ENCODE measurements at regions not wholly inside any gene's neighbourhood (a gene's known extent, or its start where the extent isn't known, plus 50 kb on each side); places are given as distances from the start of the nearest gene placed in this dataset.

DNA sequence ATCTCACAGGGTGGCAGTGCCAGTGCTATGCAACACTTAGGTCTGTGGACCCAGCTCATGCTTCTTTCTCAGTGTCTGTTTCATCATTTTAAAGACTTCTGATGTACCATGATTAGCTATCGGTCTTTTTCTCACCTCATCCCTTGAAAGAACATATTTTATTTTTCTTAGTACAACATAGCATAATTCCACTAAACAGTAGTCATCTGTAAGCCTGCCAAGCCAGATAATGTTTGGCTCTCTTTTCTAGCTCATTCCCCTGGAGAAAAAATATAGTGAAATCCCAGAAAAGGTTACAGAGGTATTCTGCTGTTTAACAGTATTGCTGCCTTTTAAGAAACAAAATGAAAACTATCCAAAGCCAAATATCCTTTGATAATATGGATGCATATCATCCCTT lies 177.0 kb upstream of the MMS22L start:
- Histone ChIP-seq H3K9me2 (replicated peaks; ENCODE audit: insufficient read depth, low read length) (no peaks in the 10 kb centered on the region), H3F3A (ENCODE audit: insufficient read depth) (no peaks in the 10 kb centered on the region), H3K36me3 (ENCODE audit: low read length) (no peaks in the 10 kb centered on the region), H3K4me3 (ENCODE audit: insufficient read depth, low read length, poor library complexity, severe bottlenecking) (no peak overlapping the region), H3K79me2 (ENCODE audit: insufficient read depth, low read length) (no peaks in the 10 kb centered on the region), H3K27me3 (ENCODE audit: low read length) (no peaks in the 10 kb centered on the region), H2AFZ (ENCODE audit: low read depth, low read length, severe bottlenecking) (no peak overlapping the region), H3K4me2 (ENCODE audit: low read depth, low read length, poor library complexity, severe bottlenecking) (no peak overlapping the region), H3K27ac (ENCODE audit: low read depth, low read length) (no peak overlapping the region), H4K20me1 (ENCODE audit: low read depth, low read length) (no peaks in the 10 kb centered on the region), H3K9ac (ENCODE audit: low read length) (no peak overlapping the region), H3K9me3 (ENCODE audit: insufficient read depth, low read length) (no peaks in the 10 kb centered on the region)
- TF ChIP-seq, protein P1, sequence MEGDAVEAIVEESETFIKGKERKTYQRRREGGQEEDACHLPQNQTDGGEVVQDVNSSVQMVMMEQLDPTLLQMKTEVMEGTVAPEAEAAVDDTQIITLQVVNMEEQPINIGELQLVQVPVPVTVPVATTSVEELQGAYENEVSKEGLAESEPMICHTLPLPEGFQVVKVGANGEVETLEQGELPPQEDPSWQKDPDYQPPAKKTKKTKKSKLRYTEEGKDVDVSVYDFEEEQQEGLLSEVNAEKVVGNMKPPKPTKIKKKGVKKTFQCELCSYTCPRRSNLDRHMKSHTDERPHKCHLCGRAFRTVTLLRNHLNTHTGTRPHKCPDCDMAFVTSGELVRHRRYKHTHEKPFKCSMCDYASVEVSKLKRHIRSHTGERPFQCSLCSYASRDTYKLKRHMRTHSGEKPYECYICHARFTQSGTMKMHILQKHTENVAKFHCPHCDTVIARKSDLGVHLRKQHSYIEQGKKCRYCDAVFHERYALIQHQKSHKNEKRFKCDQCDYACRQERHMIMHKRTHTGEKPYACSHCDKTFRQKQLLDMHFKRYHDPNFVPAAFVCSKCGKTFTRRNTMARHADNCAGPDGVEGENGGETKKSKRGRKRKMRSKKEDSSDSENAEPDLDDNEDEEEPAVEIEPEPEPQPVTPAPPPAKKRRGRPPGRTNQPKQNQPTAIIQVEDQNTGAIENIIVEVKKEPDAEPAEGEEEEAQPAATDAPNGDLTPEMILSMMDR (IDR thresholded peaks at IDR 0.05; ENCODE audit: insufficient read depth, low read length, poor library complexity, severe bottlenecking), result no peak
- TF ChIP-seq EZH2phosphoT487 (conservative IDR thresholded peaks at IDR 0.05; ENCODE audit: low read length), result no peak

DNA sequence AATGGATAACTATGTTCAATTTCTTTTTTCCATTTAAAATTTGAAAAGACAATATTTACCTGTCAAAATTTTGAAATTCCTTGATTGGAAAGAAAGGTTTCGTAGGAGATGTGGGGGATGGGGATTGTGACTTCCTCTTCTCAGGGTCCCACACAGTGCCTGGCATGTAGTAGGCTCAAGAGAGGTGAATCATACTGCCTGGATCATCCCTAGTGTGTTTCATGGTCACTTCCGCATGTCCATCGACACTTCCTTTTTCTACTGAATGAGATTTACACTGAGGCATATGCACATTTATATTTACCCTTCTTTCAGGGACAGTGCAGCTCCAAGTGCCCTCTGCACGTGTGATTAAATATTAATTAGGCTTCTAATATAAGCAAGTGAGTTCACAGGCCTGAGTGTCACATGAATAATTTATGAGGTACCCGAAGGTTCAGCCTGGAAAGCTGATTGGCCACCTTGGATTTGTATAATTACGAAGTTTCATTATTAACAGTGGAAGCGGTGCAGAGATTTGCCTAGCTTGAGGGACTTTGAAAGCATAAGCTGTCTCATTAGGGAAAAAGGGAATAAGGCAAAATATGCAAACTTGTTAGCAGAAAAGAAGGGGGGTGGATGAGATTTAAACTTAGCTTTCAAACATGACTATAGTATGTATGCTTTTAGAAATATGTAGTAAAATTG lies 177.5 kb upstream of the MMS22L start:
- Histone ChIP-seq H3K36me3 (ENCODE audit: low read length) (no peaks in the 10 kb centered on the region), H3F3A (ENCODE audit: insufficient read depth) (no peaks in the 10 kb centered on the region), H3K4me3 (ENCODE audit: insufficient read depth, low read length, poor library complexity, severe bottlenecking) (no peak overlapping the region), H2AFZ (ENCODE audit: low read depth, low read length, severe bottlenecking) (no peak overlapping the region), H3K9me3 (ENCODE audit: insufficient read depth, low read length) (no peaks in the 10 kb centered on the region), H3K27me3 (ENCODE audit: low read length) (no peaks in the 10 kb centered on the region), H3K79me2 (ENCODE audit: insufficient read depth, low read length) (no peaks in the 10 kb centered on the region), H3K27ac (ENCODE audit: low read depth, low read length) (no peak overlapping the region), H3K9ac (ENCODE audit: low read length) (no peak overlapping the region), H3K9me2 (replicated peaks; ENCODE audit: insufficient read depth, low read length) (no peaks in the 10 kb centered on the region), H3K4me2 (ENCODE audit: low read depth, low read length, poor library complexity, severe bottlenecking) (no peak overlapping the region), H4K20me1 (ENCODE audit: low read depth, low read length) (no peaks in the 10 kb centered on the region)
- TF ChIP-seq, protein P1 (IDR thresholded peaks at IDR 0.05; ENCODE audit: insufficient read depth, low read length, poor library complexity, severe bottlenecking), result no peak
- TF ChIP-seq EZH2phosphoT487 (conservative IDR thresholded peaks at IDR 0.05; ENCODE audit: low read length), result no peak

DNA sequence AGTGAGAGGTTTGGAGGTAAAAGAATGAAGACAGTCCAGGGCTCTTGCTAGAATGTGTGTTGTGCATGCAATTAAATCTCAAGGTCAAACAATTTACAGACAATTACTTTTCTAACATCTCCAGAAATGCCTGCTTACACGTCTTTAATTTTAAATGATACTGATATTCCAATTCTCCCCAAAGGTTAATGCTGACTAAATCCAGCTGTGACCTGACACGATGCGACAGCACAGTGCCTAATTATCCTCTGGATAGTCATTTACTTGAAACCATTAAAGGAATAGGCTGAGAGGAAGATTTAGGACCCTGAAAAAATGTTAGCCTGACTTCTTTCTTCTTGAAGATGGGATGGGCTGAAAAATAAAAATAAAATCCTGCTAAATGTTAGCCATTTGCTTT lies 178.2 kb upstream of the MMS22L start:
- Histone ChIP-seq H3K9me3 (ENCODE audit: insufficient read depth, low read length) (no peaks in the 10 kb centered on the region), H3K4me3 (ENCODE audit: insufficient read depth, low read length, poor library complexity, severe bottlenecking) (no peak overlapping the region), H2AFZ (ENCODE audit: low read depth, low read length, severe bottlenecking) (no peak overlapping the region), H3K4me2 (ENCODE audit: low read depth, low read length, poor library complexity, severe bottlenecking) (no peak overlapping the region), H3K36me3 (ENCODE audit: low read length) (no peaks in the 10 kb centered on the region), H4K20me1 (ENCODE audit: low read depth, low read length) (no peaks in the 10 kb centered on the region), H3K9ac (ENCODE audit: low read length) (no peak overlapping the region), H3K27ac (ENCODE audit: low read depth, low read length) (no peak overlapping the region), H3K9me2 (replicated peaks; ENCODE audit: insufficient read depth, low read length) (no peaks in the 10 kb centered on the region), H3K27me3 (ENCODE audit: low read length) (no peaks in the 10 kb centered on the region), H3F3A (ENCODE audit: insufficient read depth) (no peaks in the 10 kb centered on the region), H3K79me2 (ENCODE audit: insufficient read depth, low read length) (no peaks in the 10 kb centered on the region)
- no peak for TF ChIP-seq EZH2phosphoT487 (conservative IDR thresholded peaks at IDR 0.05; ENCODE audit: low read length)
- TF ChIP-seq, protein P1 (IDR thresholded peaks at IDR 0.05; ENCODE audit: insufficient read depth, low read length, poor library complexity, severe bottlenecking), result no peak
